OCI-LY1 (cell line): ENCODE measurements at regions not wholly inside any gene's neighbourhood (a gene's known extent, or its start where the extent isn't known, plus 50 kb on each side); places are given as distances from the start of the nearest gene placed in this dataset.

ENCODE experiments used
- EZH2 ChIP-seq: fragments of 200-600 bp; sonication (generic), shearing (Covaris generic); IDR thresholded peaks from 2 replicates; pipeline ENCODE4 v1.8.0; 2017; ENCODE audit warnings: borderline replicate concordance, mixed run types, mild to moderate bottlenecking, antibody characterized with exemption, low read length, moderate library complexity, mixed read lengths
- TF ChIP-seq, protein P1 (sequence below): fragments of 200-600 bp; sonication (generic), shearing (Covaris generic); IDR thresholded peaks from 2 replicates; pipeline ENCODE4 v1.5.1; 2017; ENCODE audit warnings: mild to moderate bottlenecking, antibody characterized with exemption, low read length, moderate library complexity, mixed read lengths

DNA sequence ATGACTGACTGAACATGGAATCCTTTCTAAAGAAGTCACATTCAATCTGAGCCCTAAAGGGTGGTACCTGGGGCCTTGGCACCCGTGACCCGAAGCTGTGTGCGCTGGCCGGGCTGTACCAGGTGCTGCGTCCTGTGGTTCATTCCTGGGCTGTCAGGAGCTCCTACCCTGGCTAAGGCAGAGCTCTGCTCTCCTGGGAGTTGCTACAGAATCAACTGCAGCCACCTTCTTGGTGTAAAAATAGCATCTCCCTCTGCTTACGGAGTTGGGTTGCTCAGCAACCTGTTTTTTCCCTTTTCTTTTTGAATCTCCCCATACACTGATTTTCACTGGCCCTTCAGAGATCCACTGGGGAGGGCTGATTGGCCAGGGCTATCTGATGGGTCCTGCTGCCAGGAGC lies 236.6 kb upstream of the PDE10A start:
- TF ChIP-seq, protein P1, sequence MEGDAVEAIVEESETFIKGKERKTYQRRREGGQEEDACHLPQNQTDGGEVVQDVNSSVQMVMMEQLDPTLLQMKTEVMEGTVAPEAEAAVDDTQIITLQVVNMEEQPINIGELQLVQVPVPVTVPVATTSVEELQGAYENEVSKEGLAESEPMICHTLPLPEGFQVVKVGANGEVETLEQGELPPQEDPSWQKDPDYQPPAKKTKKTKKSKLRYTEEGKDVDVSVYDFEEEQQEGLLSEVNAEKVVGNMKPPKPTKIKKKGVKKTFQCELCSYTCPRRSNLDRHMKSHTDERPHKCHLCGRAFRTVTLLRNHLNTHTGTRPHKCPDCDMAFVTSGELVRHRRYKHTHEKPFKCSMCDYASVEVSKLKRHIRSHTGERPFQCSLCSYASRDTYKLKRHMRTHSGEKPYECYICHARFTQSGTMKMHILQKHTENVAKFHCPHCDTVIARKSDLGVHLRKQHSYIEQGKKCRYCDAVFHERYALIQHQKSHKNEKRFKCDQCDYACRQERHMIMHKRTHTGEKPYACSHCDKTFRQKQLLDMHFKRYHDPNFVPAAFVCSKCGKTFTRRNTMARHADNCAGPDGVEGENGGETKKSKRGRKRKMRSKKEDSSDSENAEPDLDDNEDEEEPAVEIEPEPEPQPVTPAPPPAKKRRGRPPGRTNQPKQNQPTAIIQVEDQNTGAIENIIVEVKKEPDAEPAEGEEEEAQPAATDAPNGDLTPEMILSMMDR = no peak
- no peak for TF ChIP-seq EZH2
